A673 (cell line): ENCODE measurements at regions not wholly inside any gene's neighbourhood (a gene's known extent, or its start where the extent isn't known, plus 50 kb on each side); places are given as distances from the start of the nearest gene placed in this dataset.
"Not testable (repeated sequence)": the region's sequence is repeated elsewhere in the genome, so short reads cannot be mapped to it uniquely, and the experiment has no call there.

Experiments used
- BruUV-seq: library from RNA; stranded (reverse); fragments of 400-500 nt; replicated peaks from 2 replicates; lab custom pipeline; 2021; lab: Mats Ljungman, UMichigan
- CTCF ChIA-PET: fragments of 300-600 bp; sonication (Branson Sonifier 250); formaldehyde crosslinking; loops from one replicate; lab custom pipeline; 2022; ENCODE audit warnings: antibody characterized with exemption; lab: Charles Lee
- POLR2A ChIA-PET: fragments of 300-600 bp; sonication (Branson Sonifier 250); formaldehyde crosslinking; loops from one replicate; lab custom pipeline; 2022; ENCODE audit warnings: antibody characterized with exemption; ENCODE audit not compliant: low non-redundant PET; lab: Charles Lee
- DNase-seq: peaks from one replicate; pipeline ENCODE4 v3.0.0-alpha.2; 2015; ENCODE audit warnings: low spot score
- H3K27ac ChIP-seq: fragments of 200-600 bp; sonication (generic); 2 replicates; pipeline ENCODE4 v1.5.1; 2016; ENCODE audit warnings: mixed run types, low read depth, mild to moderate bottlenecking, mixed read lengths, antibody characterized with exemption, low read length; ENCODE audit not compliant: poor library complexity, severe bottlenecking
- H3K27me3 ChIP-seq: fragments of 200-600 bp; sonication (generic); replicated peaks from 2 replicates; pipeline ENCODE4 v1.6.1; 2017; ENCODE audit warnings: mixed run types, low read depth, mild to moderate bottlenecking, mixed read lengths, antibody characterized with exemption, low read length; ENCODE audit not compliant: insufficient read depth, poor library complexity
- H3K36me3 ChIP-seq: fragments of 200-600 bp; sonication (generic); 2 replicates; pipeline ENCODE4 v1.6.1; 2016; ENCODE audit warnings: mixed run types, mild to moderate bottlenecking, mixed read lengths, antibody characterized with exemption, low read length; ENCODE audit not compliant: insufficient read depth, poor library complexity, severe bottlenecking
- H3K4me1 ChIP-seq: fragments of 200-600 bp; sonication (generic); 2 replicates; pipeline ENCODE4 v1.6.1; 2017; ENCODE audit warnings: mixed run types, mild to moderate bottlenecking, mixed read lengths, antibody characterized with exemption, low read length; ENCODE audit not compliant: insufficient read depth, poor library complexity, severe bottlenecking
- H3K4me3 ChIP-seq: fragments of 200-600 bp; sonication (generic); 2 replicates; pipeline ENCODE4 v1.5.1; 2016; ENCODE audit warnings: low read depth, mixed run types, mild to moderate bottlenecking, mixed read lengths, low read length; ENCODE audit not compliant: poor library complexity, severe bottlenecking
- H3K9me3 ChIP-seq: fragments of 200-600 bp; sonication (generic); 2 replicates; pipeline ENCODE4 v1.6.1; 2016; ENCODE audit warnings: mixed run types, low read depth, mild to moderate bottlenecking, mixed read lengths, antibody characterized with exemption, low read length; ENCODE audit not compliant: poor library complexity, severe bottlenecking
- CTCF ChIP-seq: fragments of 300-800, 200-600 bp; sonication (generic); conservative IDR thresholded peaks from 2 replicates; pipeline ENCODE4 v1.5.1; 2017; ENCODE audit warnings: low read depth, mild to moderate bottlenecking, antibody characterized with exemption, low read length, moderate library complexity, mixed read lengths
- EZH2 ChIP-seq: fragments of 200-600 bp; sonication (generic); IDR thresholded peaks from 2 replicates; pipeline ENCODE4 v1.6.1; 2017; ENCODE audit warnings: borderline replicate concordance, low read depth, mild to moderate bottlenecking, mixed read lengths, antibody characterized with exemption, low read length; ENCODE audit not compliant: poor library complexity, severe bottlenecking
- intact Hi-C: fragments of 100-400 bp; cut with micrococcal nuclease; formaldehyde crosslinking; loops from one replicate; pipeline ENCODE4 v1.10.0; 2022; ENCODE audit not compliant: unreplicated experiment

DNA sequence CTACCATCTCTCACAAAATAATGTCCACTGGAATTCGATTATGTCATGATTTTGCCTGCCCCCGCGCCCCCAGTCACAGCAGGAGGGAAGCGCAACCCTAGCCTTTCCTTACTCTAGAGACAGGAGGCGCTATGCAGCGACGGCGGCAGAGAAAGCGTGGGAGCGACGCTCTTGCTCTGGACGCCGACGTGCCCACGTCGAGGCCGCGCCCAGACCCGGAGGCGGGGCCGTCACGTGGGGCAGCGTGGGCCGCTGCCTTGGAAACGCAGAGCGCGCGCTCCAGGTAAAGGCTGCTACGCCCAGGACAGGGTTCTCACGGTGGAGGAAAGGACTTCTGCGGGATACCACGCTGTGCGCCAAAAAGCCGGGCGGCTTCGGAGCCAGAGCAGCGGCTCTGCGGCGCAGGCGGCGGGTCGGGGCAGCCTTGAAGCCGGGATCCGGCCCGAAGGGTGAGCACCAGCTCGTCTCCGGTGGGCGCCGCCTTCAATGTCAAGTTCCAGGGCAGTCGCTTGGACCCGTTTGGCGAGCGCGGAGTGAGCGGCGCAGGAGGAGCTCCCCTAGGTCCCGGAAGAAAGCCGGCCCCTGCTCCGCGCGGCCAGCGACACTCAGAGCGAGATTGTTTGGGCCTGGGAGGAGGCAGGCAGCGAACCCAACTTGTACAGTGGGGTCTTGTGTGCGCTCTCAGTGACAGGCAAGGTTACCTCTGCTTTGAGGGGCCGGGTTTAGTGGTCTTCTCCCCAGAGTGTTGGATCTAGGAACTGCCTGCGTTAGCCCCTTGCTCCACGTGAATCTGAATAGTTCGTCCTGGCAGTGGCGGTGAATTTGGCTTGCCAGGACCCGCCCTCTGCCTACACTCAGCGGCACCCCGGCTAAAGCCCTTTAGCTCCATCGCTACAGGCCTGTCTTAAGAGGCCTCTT lies 121.7 kb downstream of the MRPL57 start:
- intact Hi-C loops, result loop anchor here (1.0 to 10.0 kb wide), 7 partner anchors 56 to 1479 kb away; partner anchors contain the start of gene ZDHHC20
- TF ChIP-seq EZH2 (no peak), CTCF (peak; percentile 92)
- POLR2A ChIA-PET, result no interaction called here
- peak; percentile 95 for DNase-seq
- CTCF ChIA-PET, result interaction anchor here (0.8 to 1.7 kb wide), 2 partner anchors 100 to 179 kb away, joined by 3 to 9 read pairs; no protein-coding TSS in a partner anchor
- Histone ChIP-seq H3K9me3 (no peaks in the 10 kb centered on the region), H3K4me3 (peak overlapping the region; percentile 86), H3K4me1 (peaks cover 25% of the 10 kb centered on the region), H3K36me3 (peaks cover 3% of the 10 kb centered on the region), H3K27me3 (no peaks in the 10 kb centered on the region), H3K27ac (peak overlapping the region; percentile 70)
- BruUV-seq, result no TSS peak

DNA sequence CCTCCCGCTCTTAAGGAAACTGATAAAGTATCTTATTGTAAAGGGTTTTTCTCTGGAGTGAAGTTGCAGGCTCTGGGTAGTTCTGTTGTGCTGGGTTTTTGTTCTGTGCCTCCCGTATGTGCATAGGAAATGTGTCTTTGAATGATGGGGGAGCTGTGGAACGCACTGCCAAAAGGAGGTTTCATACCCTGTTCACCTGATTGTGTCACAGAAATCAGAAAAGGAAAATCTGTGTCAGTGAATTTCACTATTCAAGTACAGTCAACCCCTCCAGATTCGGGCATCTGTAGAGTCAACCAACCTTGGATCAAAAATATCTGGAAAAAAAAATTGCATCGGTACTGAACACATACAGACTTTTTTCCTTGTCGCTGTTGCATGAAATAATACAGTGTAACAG lies 127.8 kb downstream of the MRPL57 start:
- intact Hi-C loops, result no loop called here
- TF ChIP-seq CTCF (no peak), EZH2 (no peak)
- Histone ChIP-seq H3K9me3 (no peaks in the 10 kb centered on the region), H3K27me3 (no peaks in the 10 kb centered on the region), H3K4me3 (no peak overlapping the region), H3K4me1 (no peaks in the 10 kb centered on the region), H3K27ac (no peak overlapping the region), H3K36me3 (peaks cover 14% of the 10 kb centered on the region)
- POLR2A ChIA-PET, result no interaction called here
- CTCF ChIA-PET, result no interaction called here
- no TSS peak for BruUV-seq
- DNase-seq, result no peak

GRCh38 chr13:21306300-21307073 lies 130.0 kb downstream of the MRPL57 start:
- CTCF ChIA-PET, H3K4me3 ChIP-seq, H3K27ac ChIP-seq, BruUV-seq, H3K27me3 ChIP-seq, H3K4me1 ChIP-seq, DNase-seq, intact Hi-C loops, H3K9me3 ChIP-seq, POLR2A ChIA-PET: not testable (repeated sequence)
- H3K36me3 ChIP-seq, result peaks cover 14% of the 10 kb centered on the region

DNA sequence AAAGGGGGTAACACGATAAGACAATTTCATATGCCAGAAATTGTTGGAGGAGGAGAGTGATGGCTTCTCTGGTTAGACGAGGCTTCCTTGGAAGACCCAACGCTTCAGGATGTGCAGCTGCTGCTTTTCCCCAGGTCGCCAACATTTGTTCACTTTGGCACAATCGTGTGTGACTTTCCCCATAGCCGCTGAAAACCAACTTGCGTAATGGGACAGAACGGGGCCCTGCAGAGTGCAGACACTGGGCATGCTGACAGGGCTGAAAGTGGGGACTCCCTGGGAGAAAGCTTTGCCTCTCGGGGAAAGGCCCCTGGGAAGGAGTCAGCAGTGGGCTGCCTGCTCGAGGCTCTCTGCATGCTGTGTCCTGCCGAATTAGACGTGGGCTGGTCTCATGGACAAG lies 130.7 kb downstream of the MRPL57 start:
- POLR2A ChIA-PET, BruUV-seq: not testable (repeated sequence)

More for the DNA sequence above, 130.7 kb downstream of the MRPL57 start:
- H3K4me3 ChIP-seq, CTCF ChIA-PET, H3K27me3 ChIP-seq, DNase-seq, H3K4me1 ChIP-seq, intact Hi-C loops, H3K9me3 ChIP-seq, H3K27ac ChIP-seq: not testable (repeated sequence)
- H3K36me3 ChIP-seq, result peaks cover 14% of the 10 kb centered on the region
